ENCODE measurements at regions not wholly inside any gene's neighbourhood (a gene's known extent, or its start where the extent isn't known, plus 50 kb on each side); places are given as distances from the start of the nearest gene placed in this dataset.

- CTCF ChIA-PET, result interaction anchor here (0.8 kb wide), 1 partner anchor 10 kb away, joined by 3 read pairs; no protein-coding TSS in a partner anchor
- POLR2A ChIA-PET (ENCODE audit: low non-redundant PET), result no interaction called here
These were observed 95.2 kb downstream of the RCN1 start for GRCh38 chr11:32186118-32186517.

GRCh38 chr11:32187111-32187510 is 96.2 kb downstream of the RCN1 start:
- intact Hi-C loops (cut with micrococcal nuclease; ENCODE audit: unreplicated experiment), result no loop called here
- Histone ChIP-seq H3K27me3 (replicated peaks; ENCODE audit: insufficient read depth, low read depth, low read length, poor library complexity) (peaks cover 67% of the 10 kb centered on the region), H3K36me3 (ENCODE audit: insufficient read depth, low read length, poor library complexity, severe bottlenecking) (no peaks in the 10 kb centered on the region), H3K27ac (ENCODE audit: low read depth, low read length, poor library complexity, severe bottlenecking) (no peak overlapping the region), H3K9me3 (ENCODE audit: low read depth, low read length, poor library complexity, severe bottlenecking) (no peaks in the 10 kb centered on the region), H3K4me3 (ENCODE audit: low read depth, low read length, poor library complexity, severe bottlenecking) (no peak overlapping the region), H3K4me1 (ENCODE audit: insufficient read depth, low read length, poor library complexity, severe bottlenecking) (no peaks in the 10 kb centered on the region)
- ChIA-PET POLR2A (ENCODE audit: low non-redundant PET) (no interaction called here), CTCF (no interaction called here)
- TF ChIP-seq EZH2 (IDR thresholded peaks at IDR 0.05; ENCODE audit: borderline replicate concordance, low read depth, low read length, poor library complexity, severe bottlenecking) (no peak), CTCF (conservative IDR thresholded peaks at IDR 0.05; ENCODE audit: low read depth, low read length) (no peak)
- no TSS peak for BruUV-seq (replicated peaks)
- DNase-seq (ENCODE audit: low spot score), result no peak

More at GRCh38 chr11:32186118-32186517, 95.2 kb downstream of the RCN1 start:
- TF ChIP-seq CTCF (conservative IDR thresholded peaks at IDR 0.05; ENCODE audit: low read depth, low read length), result no peak
- no peak for TF ChIP-seq EZH2 (IDR thresholded peaks at IDR 0.05; ENCODE audit: borderline replicate concordance, low read depth, low read length, poor library complexity, severe bottlenecking)
- Histone ChIP-seq H3K4me1 (ENCODE audit: insufficient read depth, low read length, poor library complexity, severe bottlenecking) (no peaks in the 10 kb centered on the region), H3K27ac (ENCODE audit: low read depth, low read length, poor library complexity, severe bottlenecking) (no peak overlapping the region), H3K4me3 (ENCODE audit: low read depth, low read length, poor library complexity, severe bottlenecking) (no peak overlapping the region), H3K36me3 (ENCODE audit: insufficient read depth, low read length, poor library complexity, severe bottlenecking) (no peaks in the 10 kb centered on the region), H3K9me3 (ENCODE audit: low read depth, low read length, poor library complexity, severe bottlenecking) (no peaks in the 10 kb centered on the region), H3K27me3 (replicated peaks; ENCODE audit: insufficient read depth, low read depth, low read length, poor library complexity) (peaks cover 65% of the 10 kb centered on the region)
- no TSS peak for BruUV-seq (replicated peaks)
- intact Hi-C loops (cut with micrococcal nuclease; ENCODE audit: unreplicated experiment), result no loop called here
- no peak for DNase-seq (ENCODE audit: low spot score)

GRCh38 chr11:32188785-32189184 is 97.9 kb downstream of the RCN1 start:
- ChIA-PET CTCF (interaction anchor here (0.6 to 0.7 kb wide), 2 partner anchors 128 to 212 kb away, joined by 3 read pairs; no protein-coding TSS in a partner anchor), POLR2A (ENCODE audit: low non-redundant PET) (interaction anchor here (0.6 kb wide), 1 partner anchor 14 kb away, joined by 3 read pairs; no protein-coding TSS in a partner anchor)
- intact Hi-C loops (cut with micrococcal nuclease; ENCODE audit: unreplicated experiment), result no loop called here
- H3K4me1 ChIP-seq (ENCODE audit: insufficient read depth, low read length, poor library complexity, severe bottlenecking), result no peaks in the 10 kb centered on the region
- H3K36me3 ChIP-seq (ENCODE audit: insufficient read depth, low read length, poor library complexity, severe bottlenecking), result no peaks in the 10 kb centered on the region
- peaks cover 67% of the 10 kb centered on the region for H3K27me3 ChIP-seq (replicated peaks; ENCODE audit: insufficient read depth, low read depth, low read length, poor library complexity)
- no peak overlapping the region for H3K27ac ChIP-seq (ENCODE audit: low read depth, low read length, poor library complexity, severe bottlenecking)
- TF ChIP-seq EZH2 (IDR thresholded peaks at IDR 0.05; ENCODE audit: borderline replicate concordance, low read depth, low read length, poor library complexity, severe bottlenecking), result no peak
- TF ChIP-seq CTCF (conservative IDR thresholded peaks at IDR 0.05; ENCODE audit: low read depth, low read length), result peak; percentile 69
- DNase-seq (ENCODE audit: low spot score), result peak; percentile 48
- no TSS peak for BruUV-seq (replicated peaks)
- H3K4me3 ChIP-seq (ENCODE audit: low read depth, low read length, poor library complexity, severe bottlenecking), result no peak overlapping the region
- H3K9me3 ChIP-seq (ENCODE audit: low read depth, low read length, poor library complexity, severe bottlenecking), result no peaks in the 10 kb centered on the region
